Central memory CD4-positive, alpha-beta T cell (primary cell): ENCODE measurements at regions not wholly inside any gene's neighbourhood (a gene's known extent, or its start where the extent isn't known, plus 50 kb on each side); places are given as distances from the start of the nearest gene placed in this dataset.
A peak's percentile ranks its signal among the peaks of the same experiment; 100 is the strongest.

ENCODE experiments used
- DNase-seq: peaks from one replicate; pipeline ENCODE4 v3.0.0; 2022

GRCh38 chr2:198387677-198388076 is 583.3 kb downstream of the PLCL1 start:
- DNase-seq: no peak

GRCh38 chr2:198385856-198386255 is 581.5 kb downstream of the PLCL1 start:
- no peak for DNase-seq

GRCh38 chr2:198385326-198385725 is 580.9 kb downstream of the PLCL1 start:
- DNase-seq: no peak

- DNase-seq: no peak
Observed at GRCh38 chr2:198383392-198383791, 579.0 kb downstream of the PLCL1 start.

- DNase-seq: no peak
Observed at GRCh38 chr2:198382811-198383210, 578.4 kb downstream of the PLCL1 start.

GRCh38 chr2:198376677-198377076 is 572.3 kb downstream of the PLCL1 start:
- no peak for DNase-seq

- no peak for DNase-seq
Observed at GRCh38 chr2:198375083-198375410, 570.7 kb downstream of the PLCL1 start.

GRCh38 chr2:198374375-198375082 is 570.1 kb downstream of the PLCL1 start:
- no peak for DNase-seq

GRCh38 chr2:198371921-198372543 is 567.6 kb downstream of the PLCL1 start:
- DNase-seq: no peak

GRCh38 chr2:198371329-198371728 is 566.9 kb downstream of the PLCL1 start:
- no peak for DNase-seq

GRCh38 chr2:198368089-198368488 is 563.7 kb downstream of the PLCL1 start:
- no peak for DNase-seq

- no peak for DNase-seq
Observed at GRCh38 chr2:198362740-198363139, 558.3 kb downstream of the PLCL1 start.

GRCh38 chr2:198359308-198359707 is 554.9 kb downstream of the PLCL1 start:
- DNase-seq: no peak

GRCh38 chr2:198356157-198356556 is 551.8 kb downstream of the PLCL1 start:
- DNase-seq: no peak

- no peak for DNase-seq
Observed at GRCh38 chr2:198351647-198352046, 547.3 kb downstream of the PLCL1 start.

GRCh38 chr2:198347946-198348345 is 543.6 kb downstream of the PLCL1 start:
- DNase-seq: no peak

GRCh38 chr2:198347349-198347748 is 543.0 kb downstream of the PLCL1 start:
- no peak for DNase-seq

- DNase-seq: no peak
Observed at GRCh38 chr2:198343471-198343870, 539.1 kb downstream of the PLCL1 start.

- no peak for DNase-seq
Observed at GRCh38 chr2:198340846-198341245, 536.5 kb downstream of the PLCL1 start.

- DNase-seq: no peak
Observed at GRCh38 chr2:198339116-198339515, 534.7 kb downstream of the PLCL1 start.

GRCh38 chr2:198337368-198337767 is 533.0 kb downstream of the PLCL1 start:
- DNase-seq: no peak

GRCh38 chr2:198328454-198328853 is 524.1 kb downstream of the PLCL1 start:
- DNase-seq: no peak

- no peak for DNase-seq
Observed at GRCh38 chr2:198327526-198327925, 523.1 kb downstream of the PLCL1 start.

GRCh38 chr2:198326431-198326830 is 522.0 kb downstream of the PLCL1 start:
- DNase-seq: peak; percentile 70

- DNase-seq: no peak
Observed at GRCh38 chr2:198325359-198325758, 521.0 kb downstream of the PLCL1 start.
